ENCODE measurements at regions not wholly inside any gene's neighbourhood (a gene's known extent, or its start where the extent isn't known, plus 50 kb on each side); places are given as distances from the start of the nearest gene placed in this dataset.

DNA sequence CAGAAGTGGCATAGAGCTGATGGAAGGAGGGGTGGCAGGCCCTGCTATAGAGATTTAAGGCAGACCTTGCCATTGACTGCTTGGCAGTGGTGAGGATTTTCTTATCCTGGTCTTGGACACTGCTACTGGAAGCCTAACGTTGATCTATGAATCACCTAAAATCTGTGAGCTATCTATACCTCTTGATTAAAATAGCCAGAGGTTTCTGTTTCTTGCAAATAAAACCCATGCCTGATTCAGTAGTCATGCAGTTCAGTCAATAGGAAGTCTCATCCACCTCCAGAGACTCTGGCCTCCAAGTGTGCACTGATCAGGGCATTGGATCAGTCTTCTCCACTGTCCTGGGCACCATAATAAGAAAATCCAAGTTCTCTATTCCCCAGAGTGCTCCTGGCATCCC is 286.5 kb downstream of the PTEN start:
- intact Hi-C loops (cut with micrococcal nuclease; ENCODE audit: unreplicated experiment), result no loop called here
- ChIA-PET POLR2A (ENCODE audit: low non-redundant PET) (no interaction called here), CTCF (no interaction called here)
- no peaks in the 10 kb centered on the region for H3K9me3 ChIP-seq (ENCODE audit: low read depth, low read length, poor library complexity, severe bottlenecking)
- DNase-seq (ENCODE audit: low spot score), result no peak
- no peak overlapping the region for H3K27ac ChIP-seq (ENCODE audit: low read depth, low read length, poor library complexity, severe bottlenecking)
- no TSS peak for BruUV-seq (replicated peaks)
- H3K27me3 ChIP-seq (replicated peaks; ENCODE audit: insufficient read depth, low read depth, low read length, poor library complexity), result no peaks in the 10 kb centered on the region
- TF ChIP-seq EZH2 (IDR thresholded peaks at IDR 0.05; ENCODE audit: borderline replicate concordance, low read depth, low read length, poor library complexity, severe bottlenecking), result no peak
- TF ChIP-seq, protein P1, sequence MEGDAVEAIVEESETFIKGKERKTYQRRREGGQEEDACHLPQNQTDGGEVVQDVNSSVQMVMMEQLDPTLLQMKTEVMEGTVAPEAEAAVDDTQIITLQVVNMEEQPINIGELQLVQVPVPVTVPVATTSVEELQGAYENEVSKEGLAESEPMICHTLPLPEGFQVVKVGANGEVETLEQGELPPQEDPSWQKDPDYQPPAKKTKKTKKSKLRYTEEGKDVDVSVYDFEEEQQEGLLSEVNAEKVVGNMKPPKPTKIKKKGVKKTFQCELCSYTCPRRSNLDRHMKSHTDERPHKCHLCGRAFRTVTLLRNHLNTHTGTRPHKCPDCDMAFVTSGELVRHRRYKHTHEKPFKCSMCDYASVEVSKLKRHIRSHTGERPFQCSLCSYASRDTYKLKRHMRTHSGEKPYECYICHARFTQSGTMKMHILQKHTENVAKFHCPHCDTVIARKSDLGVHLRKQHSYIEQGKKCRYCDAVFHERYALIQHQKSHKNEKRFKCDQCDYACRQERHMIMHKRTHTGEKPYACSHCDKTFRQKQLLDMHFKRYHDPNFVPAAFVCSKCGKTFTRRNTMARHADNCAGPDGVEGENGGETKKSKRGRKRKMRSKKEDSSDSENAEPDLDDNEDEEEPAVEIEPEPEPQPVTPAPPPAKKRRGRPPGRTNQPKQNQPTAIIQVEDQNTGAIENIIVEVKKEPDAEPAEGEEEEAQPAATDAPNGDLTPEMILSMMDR (conservative IDR thresholded peaks at IDR 0.05; ENCODE audit: low read depth, low read length), result no peak
- H3K4me3 ChIP-seq (ENCODE audit: low read depth, low read length, poor library complexity, severe bottlenecking), result no peak overlapping the region
- no peaks in the 10 kb centered on the region for H3K36me3 ChIP-seq (ENCODE audit: insufficient read depth, low read length, poor library complexity, severe bottlenecking)
- H3K4me1 ChIP-seq (ENCODE audit: insufficient read depth, low read length, poor library complexity, severe bottlenecking), result no peaks in the 10 kb centered on the region

DNA sequence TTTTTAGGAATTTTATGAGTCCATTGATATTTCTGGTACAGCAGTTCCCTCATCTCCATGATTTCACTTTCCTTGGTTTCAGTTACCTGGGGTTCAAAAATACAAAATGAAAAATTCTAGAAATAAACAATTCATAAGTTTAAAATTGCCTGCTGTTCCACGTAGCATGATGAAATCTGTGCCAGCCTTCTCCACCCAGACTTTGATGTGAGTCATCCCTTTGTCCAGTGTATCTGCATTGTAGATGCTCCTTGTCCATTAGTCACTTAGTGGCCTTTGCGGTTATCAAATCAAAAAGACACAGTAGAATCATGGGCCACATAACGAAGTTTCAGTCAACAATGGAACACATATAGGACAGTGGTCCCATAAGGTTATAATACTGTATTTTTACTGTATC is 286.9 kb downstream of the PTEN start:
- intact Hi-C loops (cut with micrococcal nuclease; ENCODE audit: unreplicated experiment), result no loop called here
- no peaks in the 10 kb centered on the region for H3K9me3 ChIP-seq (ENCODE audit: low read depth, low read length, poor library complexity, severe bottlenecking)
- H3K36me3 ChIP-seq (ENCODE audit: insufficient read depth, low read length, poor library complexity, severe bottlenecking), result no peaks in the 10 kb centered on the region
- no TSS peak for BruUV-seq (replicated peaks)
- no peak overlapping the region for H3K4me3 ChIP-seq (ENCODE audit: low read depth, low read length, poor library complexity, severe bottlenecking)
- no peaks in the 10 kb centered on the region for H3K27me3 ChIP-seq (replicated peaks; ENCODE audit: insufficient read depth, low read depth, low read length, poor library complexity)
- TF ChIP-seq, protein P1 (conservative IDR thresholded peaks at IDR 0.05; ENCODE audit: low read depth, low read length), result no peak
- no peak for TF ChIP-seq EZH2 (IDR thresholded peaks at IDR 0.05; ENCODE audit: borderline replicate concordance, low read depth, low read length, poor library complexity, severe bottlenecking)
- H3K27ac ChIP-seq (ENCODE audit: low read depth, low read length, poor library complexity, severe bottlenecking), result no peak overlapping the region
- H3K4me1 ChIP-seq (ENCODE audit: insufficient read depth, low read length, poor library complexity, severe bottlenecking), result no peaks in the 10 kb centered on the region
- CTCF ChIA-PET, result no interaction called here
- no peak for DNase-seq (ENCODE audit: low spot score)
- POLR2A ChIA-PET (ENCODE audit: low non-redundant PET), result no interaction called here

DNA sequence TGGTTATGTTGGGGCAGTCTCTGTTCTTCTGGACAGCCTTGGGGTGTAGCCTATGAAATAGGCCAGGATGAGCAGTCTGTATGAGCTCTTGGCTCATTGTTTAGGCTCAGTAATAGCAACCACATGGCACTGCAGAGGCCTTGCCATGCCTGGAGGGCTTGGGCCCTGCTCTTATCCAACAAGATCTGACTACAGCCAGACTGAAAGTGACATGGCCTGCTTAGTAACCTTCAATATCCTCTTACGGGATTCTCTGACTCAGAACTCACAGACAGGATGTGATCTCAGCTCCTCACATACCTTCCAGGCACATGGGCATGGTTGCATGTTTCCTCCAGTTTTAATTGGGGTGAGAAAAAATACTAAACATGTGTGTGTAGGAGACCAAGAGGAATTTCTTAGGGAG is 289.3 kb downstream of the PTEN start:
- Histone ChIP-seq H3K4me1 (ENCODE audit: insufficient read depth, low read length, poor library complexity, severe bottlenecking) (no peaks in the 10 kb centered on the region), H3K27ac (ENCODE audit: low read depth, low read length, poor library complexity, severe bottlenecking) (no peak overlapping the region), H3K27me3 (replicated peaks; ENCODE audit: insufficient read depth, low read depth, low read length, poor library complexity) (no peaks in the 10 kb centered on the region), H3K36me3 (ENCODE audit: insufficient read depth, low read length, poor library complexity, severe bottlenecking) (no peaks in the 10 kb centered on the region), H3K9me3 (ENCODE audit: low read depth, low read length, poor library complexity, severe bottlenecking) (no peaks in the 10 kb centered on the region), H3K4me3 (ENCODE audit: low read depth, low read length, poor library complexity, severe bottlenecking) (no peak overlapping the region)
- POLR2A ChIA-PET (ENCODE audit: low non-redundant PET), result no interaction called here
- intact Hi-C loops (cut with micrococcal nuclease; ENCODE audit: unreplicated experiment), result no loop called here
- BruUV-seq (replicated peaks), result no TSS peak
- CTCF ChIA-PET, result no interaction called here
- TF ChIP-seq, protein P1 (conservative IDR thresholded peaks at IDR 0.05; ENCODE audit: low read depth, low read length), result no peak
- no peak for TF ChIP-seq EZH2 (IDR thresholded peaks at IDR 0.05; ENCODE audit: borderline replicate concordance, low read depth, low read length, poor library complexity, severe bottlenecking)
- peak; percentile 28 for DNase-seq (ENCODE audit: low spot score)

All from A673 (cell line).